H1 (cell line): ENCODE measurements at regions not wholly inside any gene's neighbourhood (a gene's known extent, or its start where the extent isn't known, plus 50 kb on each side); places are given as distances from the start of the nearest gene placed in this dataset.

Source experiments
- CTCF ChIA-PET: fragments of 300-600 bp; sonication (Branson Sonifier 250); formaldehyde crosslinking; loops from one replicate; lab custom pipeline; 2021; ENCODE audit not compliant: partially characterized antibody; lab: Charles Lee
- POLR2A ChIA-PET: fragments of 300-600 bp; sonication (Branson Sonifier 250); formaldehyde crosslinking; loops from one replicate; lab custom pipeline; 2021; ENCODE audit warnings: inconsistent platforms; ENCODE audit not compliant: partially characterized antibody; lab: Charles Lee
- DNase-seq, 2 experiments: peaks; one replicate each; pipeline versions ENCODE4 v3.0.0 to v3.0.0-alpha.2; 2010 to 2022; ENCODE audit warnings: low spot score in 2 of 2, low read depth in 1 of 2, mixed read lengths in 1 of 2
- FAIRE-seq: peaks from 2 replicates; lab custom pipeline; 2011; peaks lifted over from hg19 to GRCh38; lab: Jason Lieb, UNC
- H2AFZ ChIP-seq: 2 replicates; pipeline ENCODE4 v1.8.1; 2012; ENCODE audit warnings: low read length, inconsistent platforms
- H2AK5ac ChIP-seq: 2 replicates; pipeline ENCODE4 v1.6.1; 2013; ENCODE audit warnings: low read depth, low read length
- H2BK120ac ChIP-seq: replicated peaks from 2 replicates; pipeline ENCODE3; 2013; ENCODE audit warnings: low read depth, low read length, inconsistent platforms
- H2BK12ac ChIP-seq: 2 replicates; pipeline ENCODE4 v1.6.1; 2013; ENCODE audit warnings: low read depth, low read length
- H2BK15ac ChIP-seq: 2 replicates; pipeline ENCODE4 v1.6.1; 2013; ENCODE audit warnings: low read length
- H2BK20ac ChIP-seq: 2 replicates; pipeline ENCODE4 v1.6.1; 2013; ENCODE audit warnings: low read length
- H2BK5ac ChIP-seq: 2 replicates; pipeline ENCODE4 v1.6.1; 2013; ENCODE audit warnings: low read depth, low read length
- H3K14ac ChIP-seq: 2 replicates; pipeline ENCODE4 v1.6.1; 2013; ENCODE audit warnings: inconsistent platforms; ENCODE audit not compliant: insufficient read length
- H3K18ac ChIP-seq: 2 replicates; pipeline ENCODE4 v1.6.1; 2013; ENCODE audit warnings: low read length; ENCODE audit errors: extremely low read depth
- H3K23ac ChIP-seq: 2 replicates; pipeline ENCODE4 v1.6.1; 2013; ENCODE audit warnings: inconsistent platforms; ENCODE audit not compliant: insufficient read length
- H3K23me2 ChIP-seq: 2 replicates; pipeline ENCODE4 v1.6.1; 2013; ENCODE audit warnings: low read depth, low read length
- H3K27ac ChIP-seq: 2 replicates; pipeline ENCODE4 v1.6.1; 2011; ENCODE audit warnings: low read depth, low read length, inconsistent platforms
- H3K27me3 ChIP-seq, 4 experiments: replicated peaks in 1 of 4; 1 replicate in 1 of 4; 2 replicates in 3 of 4; pipeline versions ENCODE4 v1.6.1 to v1.8.1; 2011 to 2013; ENCODE audit warnings: low read length in 3 of 4, mild to moderate bottlenecking in 3 of 4, inconsistent platforms in 2 of 4, mixed read lengths in 2 of 4, moderate library complexity in 1 of 4; ENCODE audit not compliant: control insufficient read depth in 3 of 4, insufficient read depth in 3 of 4; ENCODE audit errors: extremely low read depth in 1 of 4
- H3K36me3 ChIP-seq, 4 experiments: 2 replicates each; pipeline versions ENCODE4 v1.6.1 to v1.8.1; 2011 to 2013; ENCODE audit warnings: mild to moderate bottlenecking in 4 of 4, low read length in 3 of 4, moderate library complexity in 2 of 4, control low read depth in 1 of 4, inconsistent platforms in 1 of 4; ENCODE audit not compliant: insufficient read depth in 4 of 4, control insufficient read depth in 2 of 4
- H3K4ac ChIP-seq: replicated peaks from 2 replicates; pipeline ENCODE3; 2013; ENCODE audit warnings: low read length, low read depth, mixed read lengths, inconsistent platforms; ENCODE audit not compliant: insufficient read length
- H3K4me1 ChIP-seq, 4 experiments: replicated peaks in 1 of 4; 1 replicate in 1 of 4; 2 replicates in 3 of 4; pipeline versions ENCODE4 v1.6.1 to v1.8.1; 2011 to 2013; ENCODE audit warnings: low read length in 3 of 4, inconsistent platforms in 2 of 4, mixed read lengths in 1 of 4; ENCODE audit not compliant: insufficient read depth in 4 of 4, control insufficient read depth in 3 of 4
- H3K4me2 ChIP-seq, 2 experiments: 2 replicates each; pipeline versions ENCODE4 v1.6.1 to v1.8.1; 2011 to 2013; ENCODE audit warnings: low read depth in 2 of 2, low read length in 2 of 2, control low read depth in 1 of 2, inconsistent platforms in 1 of 2, mild to moderate bottlenecking in 1 of 2; ENCODE audit not compliant: insufficient read depth in 1 of 2
- H3K4me3 ChIP-seq, 4 experiments: fragments of 200-600, 300-600 bp in 1 of 4; sonication (generic), shearing (Covaris generic), sonication (Bioruptor Twin) in 1 of 4; 2 replicates each; pipeline versions ENCODE4 v1.5.1 to v1.8.1; 2011 to 2016; ENCODE audit warnings: low read length in 4 of 4, low read depth in 3 of 4, control low read depth in 2 of 4, inconsistent platforms in 2 of 4, mild to moderate bottlenecking in 2 of 4, mixed read lengths in 1 of 4, moderate library complexity in 1 of 4; ENCODE audit not compliant: insufficient read depth in 2 of 4; ENCODE audit errors: extremely low read depth in 1 of 4
- H3K56ac ChIP-seq: replicated peaks from 2 replicates; pipeline ENCODE3; 2013; ENCODE audit warnings: low read depth, mild to moderate bottlenecking, mixed read lengths, low read length, inconsistent platforms; ENCODE audit not compliant: insufficient read length
- H3K79me1 ChIP-seq: 2 replicates; pipeline ENCODE4 v1.6.1; 2013; ENCODE audit warnings: low read depth, low read length, control low read depth
- H3K79me2 ChIP-seq, 2 experiments: 2 replicates each; pipeline versions ENCODE4 v1.6.1 to v1.8.1; 2012 to 2013; ENCODE audit warnings: low read length in 2 of 2, mild to moderate bottlenecking in 2 of 2, inconsistent platforms in 1 of 2; ENCODE audit not compliant: insufficient read depth in 2 of 2, control insufficient read depth in 1 of 2
- H3K9ac ChIP-seq, 4 experiments: replicated peaks in 1 of 4; 1 replicate in 1 of 4; 2 replicates in 3 of 4; pipeline versions ENCODE4 v1.6.1 to v1.8.1; 2011 to 2013; ENCODE audit warnings: low read depth in 3 of 4, low read length in 3 of 4, control low read depth in 2 of 4, mild to moderate bottlenecking in 2 of 4, moderate library complexity in 2 of 4, inconsistent platforms in 1 of 4; ENCODE audit errors: extremely low read depth in 1 of 4
- H3K9me3 ChIP-seq, 2 experiments: 2 replicates each; pipeline versions ENCODE4 v1.6.1 to v1.8.1; 2012 to 2013; ENCODE audit warnings: mild to moderate bottlenecking in 2 of 2, moderate library complexity in 2 of 2, control low read depth in 1 of 2, inconsistent platforms in 1 of 2, low read depth in 1 of 2, low read length in 1 of 2, mixed read lengths in 1 of 2; ENCODE audit not compliant: insufficient read depth in 2 of 2
- H4K20me1 ChIP-seq, 2 experiments: replicated peaks in 1 of 2; 2 replicates each; pipeline versions ENCODE3 to v1.8.1; 2011 to 2013; ENCODE audit warnings: inconsistent platforms in 2 of 2, low read length in 2 of 2, mild to moderate bottlenecking in 1 of 2; ENCODE audit not compliant: insufficient read depth in 2 of 2, control insufficient read depth in 1 of 2
- H4K5ac ChIP-seq: 2 replicates; pipeline ENCODE4 v1.6.1; 2013; ENCODE audit warnings: low read length, low read depth, mixed read lengths, inconsistent platforms; ENCODE audit not compliant: insufficient read length
- H4K8ac ChIP-seq: 2 replicates; pipeline ENCODE4 v1.8.0; 2013; ENCODE audit warnings: mild to moderate bottlenecking, moderate library complexity, low read length, inconsistent platforms; ENCODE audit not compliant: insufficient read depth; ENCODE audit errors: extremely low read depth
- H4K91ac ChIP-seq: replicated peaks from 2 replicates; pipeline ENCODE3; 2013; ENCODE audit warnings: low read length, mixed read lengths, inconsistent platforms; ENCODE audit not compliant: insufficient read length
- TEAD4 ChIP-seq: IDR thresholded peaks from 2 replicates; pipeline ENCODE4 v1.6.1; 2012; ENCODE audit warnings: low read depth, low read length, inconsistent platforms, mixed read lengths
- WGBS, 2 experiments: shearing (Covaris generic) in 1 of 2; methylation state at CpG; one replicate each; pipeline versions ENCODE4 v1.1.6 to v1.1.7; 2013 to 2015; ENCODE audit warnings: low lambda C conversion rate in 2 of 2, mixed read lengths in 2 of 2, inconsistent platforms in 1 of 2, low coverage in 1 of 2, missing lambda C conversion rate in 1 of 2; ENCODE audit not compliant: insufficient replicate concordance in 2 of 2, insufficient coverage in 1 of 2, insufficient read length in 1 of 2; ENCODE audit errors: extremely low coverage in 1 of 2, missing lambda C conversion rate in 1 of 2; 5-methylcytosine and 5-hydroxymethylcytosine counted together

GRCh38 chr19:28498404-28498976, 714.5 kb downstream of the UQCRFS1 start:
- POLR2A ChIA-PET, result no interaction called here
- WGBS, 2 experiments, result 61% methylated on average over 7 of the region's 7 CpGs; no CpG with 5 or more reads in 1 of the 2 experiments
- no peak overlapping the region for H2AK5ac ChIP-seq

More at GRCh38 chr19:28498404-28498976, 714.5 kb downstream of the UQCRFS1 start:
- Histone ChIP-seq H2AFZ (no peak overlapping the region), H3K4me1 (peaks cover 2 to 12% (median 10%) of the 10 kb centered on the region in 4 experiments; a peak in 6 of 7 replicates), H3K14ac (no peak overlapping the region), H2BK12ac (no peak overlapping the region), H3K9ac (no peak overlapping the region), H4K8ac (no peak overlapping the region), H3K27me3 (no peaks in the 10 kb centered on the region), H3K36me3 (no peaks in the 10 kb centered on the region), H3K23me2 (no peaks in the 10 kb centered on the region; the same call in 1 of the 2 replicates), H2BK5ac (no peak overlapping the region), H3K9me3 (no peaks in the 10 kb centered on the region), H2BK15ac (no peak overlapping the region), H3K27ac (no peak overlapping the region), H3K56ac (no peak overlapping the region), H3K18ac (no peak overlapping the region), H2BK20ac (no peak overlapping the region), H3K79me1 (no peaks in the 10 kb centered on the region), H4K5ac (no peak overlapping the region), H3K4ac (no peak overlapping the region), H2BK120ac (no peak overlapping the region), H4K20me1 (no peaks in the 10 kb centered on the region), H3K4me2 (no peak overlapping the region), H3K23ac (no peak overlapping the region), H3K4me3 (no peak overlapping the region), H4K91ac (no peak overlapping the region), H3K79me2 (no peaks in the 10 kb centered on the region)
- no peak for TF ChIP-seq TEAD4
- DNase-seq (no peak), FAIRE-seq (no peak)
- CTCF ChIA-PET, result interaction anchor here (0.7 to 2.1 kb wide), 3 partner anchors 15 to 135 kb away, joined by 3 to 7 read pairs (median 3); no protein-coding TSS in a partner anchor
